ENCODE measurements at regions not wholly inside any gene's neighbourhood (a gene's known extent, or its start where the extent isn't known, plus 50 kb on each side); places are given as distances from the start of the nearest gene placed in this dataset.
"Not testable (repeated sequence)": the region's sequence is repeated elsewhere in the genome, so short reads cannot be mapped to it uniquely, and the experiment has no call there.

- no peak for DNase-seq
These were observed 249.9 kb downstream of the CALCRL start for GRCh38 chr2:187198136-187198535.

DNA sequence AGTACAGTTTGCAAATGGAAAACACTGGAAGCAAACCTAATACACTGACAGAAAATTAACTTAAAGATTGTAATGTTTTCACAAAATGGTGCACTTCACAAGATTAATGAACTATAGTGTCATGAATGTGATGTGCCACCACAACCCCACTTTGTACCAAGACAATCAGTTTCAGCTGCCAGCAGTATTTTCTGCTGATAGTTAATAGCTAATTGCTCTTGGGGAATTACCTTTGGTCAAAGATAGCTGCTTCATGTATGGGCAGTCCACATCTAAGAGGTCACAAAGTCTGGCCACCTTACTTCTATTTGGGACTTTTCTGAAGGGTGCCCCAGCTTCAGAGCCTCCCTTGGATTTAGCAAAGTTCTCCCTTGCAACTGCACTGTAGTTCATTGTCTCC lies 254.0 kb downstream of the CALCRL start:
- no peak for DNase-seq

GRCh38 chr2:187188783-187189631 lies 259.0 kb downstream of the CALCRL start:
- DNase-seq = no peak

- DNase-seq = no peak
These were observed 260.5 kb downstream of the CALCRL start for GRCh38 chr2:187187519-187187918.

DNA sequence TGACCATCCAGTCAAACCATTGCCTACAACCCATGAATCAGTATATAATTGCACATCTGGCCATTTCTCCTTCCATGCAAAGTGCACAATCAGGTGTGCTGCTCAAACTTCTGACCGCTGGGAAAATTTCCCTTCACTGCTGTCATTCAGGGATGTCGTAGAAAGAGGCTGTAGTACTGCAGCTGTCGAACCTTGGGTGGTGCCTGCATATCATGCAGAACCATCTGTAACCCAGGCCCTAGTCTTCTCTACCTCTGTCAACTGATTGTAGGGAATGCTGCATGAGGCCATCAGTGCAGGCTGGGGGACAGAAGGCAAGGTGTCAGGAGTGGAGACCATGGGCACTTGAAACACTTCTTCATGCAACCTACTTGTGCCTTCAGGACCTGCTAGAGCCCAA lies 267.5 kb downstream of the CALCRL start:
- DNase-seq = no peak

GRCh38 chr2:187178876-187179275 lies 269.2 kb downstream of the CALCRL start:
- not testable (repeated sequence) for DNase-seq

GRCh38 chr2:187177253-187177652 lies 270.8 kb downstream of the CALCRL start:
- DNase-seq = no peak

DNA sequence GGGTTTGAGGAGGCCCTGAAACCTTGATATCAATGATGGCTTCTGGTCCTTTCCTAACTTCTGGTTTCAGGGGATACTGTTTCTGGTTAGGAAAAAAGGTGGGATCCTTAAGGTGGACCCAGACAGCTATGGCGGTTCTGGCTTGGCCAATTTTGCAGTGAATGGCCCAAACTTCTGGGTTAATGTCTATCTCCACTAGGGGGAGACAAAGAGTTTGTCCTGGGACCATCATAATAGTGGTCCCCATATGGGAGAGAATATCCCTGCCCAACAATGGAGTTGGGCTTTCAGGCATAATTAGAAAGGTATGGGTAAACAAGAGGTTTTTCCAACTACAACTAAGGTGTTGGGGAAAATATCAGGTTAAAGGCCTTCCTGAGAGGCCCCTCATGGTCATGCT lies 273.5 kb downstream of the CALCRL start:
- DNase-seq = peak; percentile 65

GRCh38 chr2:187171318-187171717 lies 276.7 kb downstream of the CALCRL start:
- DNase-seq = peak; percentile 27

DNA sequence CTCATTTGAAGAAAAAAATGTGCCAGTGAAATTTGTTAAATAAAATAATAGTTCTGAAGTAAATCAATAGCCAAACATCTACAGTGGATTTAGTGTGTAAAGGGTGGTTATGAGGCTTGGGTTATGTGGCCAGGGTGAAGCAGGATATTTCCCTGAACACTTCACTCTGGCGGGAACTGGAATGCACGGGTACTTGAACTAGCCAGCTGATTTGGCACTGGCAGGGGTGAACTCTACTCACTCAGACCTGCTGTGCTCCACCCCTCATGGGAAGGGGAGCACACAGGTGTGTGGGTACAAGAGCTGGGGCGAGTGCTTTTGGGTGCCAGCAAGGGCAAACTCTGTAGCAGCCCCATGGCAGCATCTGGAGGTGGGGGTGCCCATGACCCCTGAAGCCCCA lies 278.2 kb downstream of the CALCRL start:
- peak; percentile 81 for DNase-seq

DNA sequence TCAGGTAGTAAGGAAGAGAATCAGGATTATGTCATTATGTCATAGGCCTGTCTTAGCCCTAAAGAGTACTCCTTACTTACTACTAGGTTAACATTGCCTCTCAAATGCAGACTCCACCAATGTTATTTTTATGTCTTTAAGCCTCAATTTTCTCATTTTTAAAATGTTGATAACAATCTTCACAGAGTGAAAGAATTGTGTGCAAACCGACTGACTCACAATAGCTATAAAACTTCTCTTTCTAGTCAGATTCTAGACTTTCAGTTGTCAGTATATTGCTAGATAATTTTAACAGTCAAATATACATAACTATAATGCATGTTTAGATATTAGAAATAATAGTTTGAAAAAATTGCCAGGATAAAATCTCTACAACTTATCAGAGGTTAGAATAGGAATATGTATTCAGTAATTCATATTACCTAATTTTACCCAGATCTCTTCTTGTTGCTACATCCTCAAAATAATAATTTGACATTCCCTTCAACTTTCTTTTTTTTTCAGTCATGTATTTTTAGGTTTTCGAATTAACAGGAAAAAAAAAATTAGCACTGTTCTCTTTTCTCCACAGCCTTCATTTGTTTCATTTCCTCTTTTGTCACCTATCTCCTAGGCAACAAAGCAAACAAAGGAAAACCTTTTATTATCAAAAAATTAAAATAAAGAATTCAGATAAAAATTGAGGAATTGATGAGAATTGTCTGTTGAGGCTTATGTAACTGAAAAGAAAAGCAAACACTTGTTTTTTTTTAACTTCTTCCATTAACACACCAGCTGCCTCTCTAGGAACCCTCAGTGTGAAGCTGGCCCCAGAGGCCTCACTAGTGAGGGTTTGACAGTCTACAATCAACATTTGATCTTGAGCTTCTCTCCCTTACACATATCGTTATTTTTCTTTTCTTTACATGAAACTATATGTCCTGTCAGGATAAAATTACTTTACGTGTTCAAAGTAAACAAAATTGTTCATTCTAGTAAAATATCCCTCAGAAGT lies 279.0 kb downstream of the CALCRL start:
- DNase-seq = peak; percentile 87

- no peak for DNase-seq
These were observed 280.6 kb downstream of the CALCRL start for GRCh38 chr2:187167491-187167890.

DNA sequence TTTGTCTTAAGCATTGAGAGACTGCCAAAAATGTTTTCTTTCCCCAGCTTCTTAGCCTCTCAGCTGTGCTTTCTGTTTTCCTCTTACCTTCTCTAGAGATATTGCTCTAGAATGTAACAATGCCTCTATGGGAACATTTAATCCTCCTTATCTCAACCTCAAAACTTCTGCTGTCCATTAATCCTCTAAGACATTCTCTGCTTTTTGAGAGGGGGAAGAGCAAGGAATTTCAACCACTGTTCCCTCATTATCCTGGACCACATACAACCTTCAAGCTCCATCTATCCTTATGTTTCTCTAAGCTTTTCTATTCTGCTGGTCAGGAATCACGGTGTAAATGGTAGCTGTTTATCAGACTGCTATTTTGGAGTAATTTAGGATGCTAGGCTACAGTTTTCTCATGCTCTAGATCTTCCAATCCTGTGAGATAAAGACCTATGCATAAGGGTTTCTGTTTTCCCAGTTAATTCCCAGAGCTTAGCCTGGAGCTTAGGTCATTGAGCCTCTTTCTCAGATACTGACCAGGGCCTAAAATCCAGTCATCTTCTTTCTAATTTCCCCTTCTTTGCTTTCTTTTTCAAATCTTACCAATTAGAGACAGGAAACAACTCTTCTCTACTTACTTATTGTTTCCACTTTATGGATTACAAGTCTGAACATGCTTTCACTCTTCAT lies 282.0 kb downstream of the CALCRL start:
- DNase-seq = no peak

DNA sequence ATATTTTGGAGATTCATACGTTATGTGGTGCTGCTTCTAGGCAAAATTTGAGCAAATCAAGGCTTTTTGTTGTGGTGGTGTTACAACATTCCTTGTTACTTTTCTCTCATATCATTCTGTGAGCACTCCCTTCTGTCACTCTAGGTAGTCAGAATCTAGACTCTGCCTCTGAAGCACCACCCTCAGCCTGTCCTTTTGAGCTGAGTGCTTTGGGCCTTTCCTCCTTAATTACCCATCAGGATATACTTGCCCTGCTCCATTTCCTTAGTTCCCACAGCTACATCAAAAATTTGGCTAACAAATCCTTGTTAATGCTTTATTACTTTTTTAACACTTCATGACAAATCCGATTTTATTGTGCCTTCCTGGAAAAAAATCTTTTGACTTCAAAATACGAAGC lies 289.6 kb downstream of the CALCRL start:
- no peak for DNase-seq

GRCh38 chr2:187157046-187157445 lies 291.0 kb downstream of the CALCRL start:
- DNase-seq = peak; percentile 50

- peak; percentile 52 for DNase-seq
These were observed 292.6 kb downstream of the CALCRL start for GRCh38 chr2:187155476-187155875.

DNA sequence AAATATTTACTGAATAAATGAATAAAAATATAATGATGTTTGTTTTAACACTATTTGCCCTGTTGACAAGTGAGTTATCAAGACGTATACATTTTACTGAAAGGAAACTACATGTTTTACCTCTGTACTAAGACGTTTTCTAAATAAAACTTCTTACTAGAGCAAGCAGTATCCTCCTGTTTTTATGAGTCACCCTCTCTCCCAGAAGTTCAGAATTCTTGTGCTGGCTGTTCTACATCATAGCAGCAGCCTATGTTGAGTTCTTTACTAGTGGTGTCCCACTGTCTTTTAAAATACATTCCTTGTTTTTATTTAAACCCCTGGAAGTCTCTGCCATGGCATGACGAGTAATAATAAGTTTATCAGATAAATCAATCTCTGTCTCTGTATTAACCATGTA lies 297.4 kb downstream of the CALCRL start:
- no peak for DNase-seq

GRCh38 chr2:187148059-187148714 lies 299.2 kb upstream of the ZSWIM2 start:
- no peak for DNase-seq

DNA sequence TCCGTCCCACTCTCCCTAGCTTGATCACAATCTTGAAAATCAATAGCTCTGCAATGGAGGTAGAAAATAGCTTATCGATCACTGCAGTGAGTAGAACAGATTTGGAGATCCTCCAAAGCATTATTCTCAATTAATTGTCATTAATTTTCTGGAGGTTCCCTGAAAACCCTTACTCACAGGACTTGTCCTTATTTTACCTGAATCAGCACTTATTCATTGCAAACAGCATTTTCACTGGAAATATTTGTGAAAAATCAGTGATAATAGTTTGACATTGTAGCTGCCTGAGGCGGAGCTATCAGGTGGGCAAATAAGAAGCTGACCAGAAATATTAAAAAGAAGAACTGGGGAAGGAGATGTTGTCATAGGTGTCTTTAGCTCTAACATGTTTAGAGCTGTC lies 294.6 kb upstream of the ZSWIM2 start:
- DNase-seq = no peak

- DNase-seq = no peak
These were observed 290.5 kb upstream of the ZSWIM2 start for GRCh38 chr2:187139469-187139868.

DNA sequence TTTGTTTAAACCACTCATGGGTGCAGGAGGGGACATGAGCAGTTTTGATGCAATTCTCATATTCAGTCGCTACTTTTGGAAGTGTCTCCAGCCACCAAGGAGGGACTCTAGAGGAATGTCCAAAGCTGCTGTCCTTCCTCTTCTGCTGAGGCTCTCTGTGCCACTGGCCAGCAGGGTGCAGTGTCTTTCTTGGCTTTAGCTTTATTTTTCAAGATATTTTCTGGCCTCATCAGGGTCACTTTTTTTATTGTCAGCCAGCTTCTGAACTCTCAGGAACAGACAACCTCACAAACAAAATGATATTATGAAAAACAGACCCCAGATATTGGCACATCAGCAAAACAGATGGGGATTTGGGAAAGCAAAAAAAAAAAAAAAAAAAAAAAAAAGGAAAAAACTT lies 289.3 kb upstream of the ZSWIM2 start:
- peak; percentile 72 for DNase-seq

GRCh38 chr2:187136646-187137045 lies 287.7 kb upstream of the ZSWIM2 start:
- DNase-seq = no peak

GRCh38 chr2:187134306-187134705 lies 285.3 kb upstream of the ZSWIM2 start:
- no peak for DNase-seq

All from DMS53 (cell line).